NCI-H2196 (cell line): ENCODE measurements at regions not wholly inside any gene's neighbourhood (a gene's known extent, or its start where the extent isn't known, plus 50 kb on each side); places are given as distances from the start of the nearest gene placed in this dataset.
"Not testable (repeated sequence)": the region's sequence is repeated elsewhere in the genome, so short reads cannot be mapped to it uniquely, and the experiment has no call there.

Source experiments
- DNase-seq: peaks from one replicate; lab custom pipeline; 2025; ENCODE audit not compliant: unreplicated experiment; lab: John Stamatoyannopoulos, UW

GRCh38 chr22:22716136-22716665, 71.8 kb downstream of the GGTLC2 start:
- DNase-seq = no peak

GRCh38 chr22:22717664-22718063, 73.2 kb downstream of the GGTLC2 start:
- DNase-seq = no peak

- no peak for DNase-seq
These were observed 75.8 kb downstream of the GGTLC2 start for GRCh38 chr22:22720201-22720723.

DNA sequence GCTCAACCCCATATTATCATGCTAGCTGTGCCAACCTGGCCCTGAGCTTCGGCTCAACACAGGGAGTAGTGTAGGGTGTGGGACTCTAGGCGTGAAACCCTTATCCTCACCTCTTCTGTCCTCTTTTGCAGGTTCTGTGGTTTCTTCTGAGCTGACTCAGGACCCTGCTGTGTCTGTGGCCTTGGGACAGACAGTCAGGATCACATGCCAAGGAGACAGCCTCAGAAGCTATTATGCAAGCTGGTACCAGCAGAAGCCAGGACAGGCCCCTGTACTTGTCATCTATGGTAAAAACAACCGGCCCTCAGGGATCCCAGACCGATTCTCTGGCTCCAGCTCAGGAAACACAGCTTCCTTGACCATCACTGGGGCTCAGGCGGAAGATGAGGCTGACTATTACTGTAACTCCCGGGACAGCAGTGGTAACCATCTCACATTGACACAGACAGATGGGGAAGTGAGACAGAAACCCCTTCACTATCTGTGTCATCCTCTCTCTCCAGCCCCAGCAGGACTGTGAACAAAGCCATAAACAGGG, 76.4 kb downstream of the GGTLC2 start:
- DNase-seq = no peak

GRCh38 chr22:22721681-22722354, 77.4 kb downstream of the GGTLC2 start:
- no peak for DNase-seq

- no peak for DNase-seq
These were observed 84.0 kb downstream of the GGTLC2 start for GRCh38 chr22:22728382-22728781.

- no peak for DNase-seq
These were observed 86.4 kb downstream of the GGTLC2 start for GRCh38 chr22:22730655-22731373.

DNA sequence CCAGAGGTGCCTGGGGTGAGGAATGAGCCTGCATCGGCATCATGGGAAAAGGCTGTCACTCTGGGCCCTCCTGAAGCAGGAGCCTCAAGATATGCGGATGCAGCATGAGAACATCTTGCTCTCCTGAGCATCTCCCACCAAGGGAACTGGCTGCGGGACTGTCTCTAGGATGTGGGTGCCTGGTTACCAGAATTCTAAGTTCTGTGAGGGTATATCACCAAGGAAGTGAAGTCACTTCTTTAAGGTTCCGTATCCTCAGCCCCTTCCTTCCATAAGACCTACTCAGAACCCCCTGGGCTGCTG, 86.9 kb downstream of the GGTLC2 start:
- no peak for DNase-seq

DNA sequence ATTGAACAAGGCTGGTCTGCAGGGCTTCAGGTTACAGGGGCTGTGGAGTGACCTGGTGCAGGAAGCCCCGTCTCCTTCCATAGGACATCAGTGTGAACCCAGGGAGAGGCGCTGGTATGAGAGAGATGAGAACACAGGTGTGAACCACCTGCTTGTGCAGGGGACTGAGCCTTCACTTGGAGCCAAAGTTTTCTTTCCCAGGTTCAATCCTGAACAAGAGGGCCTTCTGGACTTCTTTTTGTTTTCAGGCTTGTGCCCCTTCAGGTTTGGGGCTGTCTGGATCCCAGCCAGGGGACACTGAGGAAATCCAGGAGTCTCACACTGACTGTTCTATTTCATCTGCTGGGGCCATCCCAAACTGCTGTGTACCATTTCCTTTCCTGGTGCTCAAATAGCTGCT, 88.6 kb downstream of the GGTLC2 start:
- DNase-seq = not testable (repeated sequence)

DNA sequence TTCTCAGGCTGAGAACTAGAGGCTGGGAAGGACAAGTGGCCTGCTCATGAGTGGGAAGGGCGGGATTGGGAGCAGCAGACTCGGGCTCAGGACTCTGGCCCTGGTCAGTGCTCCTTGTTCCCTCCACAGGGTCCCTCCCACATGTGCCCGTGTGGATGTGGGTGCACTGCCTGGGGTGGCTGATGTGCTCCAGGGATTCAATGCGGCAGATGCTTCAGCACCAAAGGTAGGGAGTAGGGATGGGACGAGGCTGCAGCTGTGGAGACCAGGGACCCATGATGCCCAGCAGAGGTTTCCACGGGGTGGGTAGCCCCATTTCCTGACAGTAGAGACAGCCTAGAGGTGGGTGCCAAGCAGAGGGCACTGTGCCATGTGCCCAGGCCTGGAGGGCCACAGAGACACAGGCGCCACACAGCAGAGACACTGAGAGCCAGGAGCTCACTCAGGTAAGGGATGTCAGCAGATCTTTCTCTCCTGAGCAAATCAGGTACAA, 89.5 kb downstream of the GGTLC2 start:
- DNase-seq = no peak

DNA sequence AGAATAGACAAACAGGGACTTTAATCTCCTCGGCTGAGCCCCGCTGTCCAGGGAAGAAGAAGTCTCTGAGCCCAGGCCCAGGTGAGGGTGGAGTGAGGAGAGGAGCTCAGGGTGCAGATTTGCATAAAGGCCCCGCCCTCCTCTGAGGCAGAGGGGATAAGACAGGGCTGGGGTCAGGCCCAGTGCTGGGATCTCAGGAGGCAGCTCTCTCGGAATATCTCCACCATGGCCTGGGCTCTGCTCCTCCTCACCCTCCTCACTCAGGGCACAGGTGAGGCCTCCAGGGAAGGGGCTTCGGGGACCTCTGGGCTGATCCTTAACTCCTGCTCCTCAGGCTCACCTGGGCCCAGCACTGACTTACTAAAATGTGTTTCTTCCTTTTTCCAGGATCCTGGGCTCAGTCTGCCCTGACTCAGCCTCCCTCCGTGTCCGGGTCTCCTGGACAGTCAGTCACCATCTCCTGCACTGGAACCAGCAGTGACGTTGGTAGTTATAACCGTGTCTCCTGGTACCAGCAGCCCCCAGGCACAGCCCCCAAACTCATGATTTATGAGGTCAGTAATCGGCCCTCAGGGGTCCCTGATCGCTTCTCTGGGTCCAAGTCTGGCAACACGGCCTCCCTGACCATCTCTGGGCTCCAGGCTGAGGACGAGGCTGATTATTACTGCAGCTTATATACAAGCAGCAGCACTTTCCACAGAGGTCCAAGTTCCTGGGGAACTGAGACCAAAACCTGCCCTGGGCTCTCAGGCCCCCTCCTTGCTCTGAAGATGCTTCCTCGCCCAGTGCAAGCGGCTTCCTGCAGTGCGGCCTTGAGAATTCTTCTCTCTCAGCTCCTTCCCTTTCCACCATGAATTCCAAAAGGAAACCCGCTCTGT, 90.2 kb downstream of the GGTLC2 start:
- not testable (repeated sequence) for DNase-seq

GRCh38 chr22:22735276-22735675, 90.9 kb downstream of the GGTLC2 start:
- DNase-seq = not testable (repeated sequence)

DNA sequence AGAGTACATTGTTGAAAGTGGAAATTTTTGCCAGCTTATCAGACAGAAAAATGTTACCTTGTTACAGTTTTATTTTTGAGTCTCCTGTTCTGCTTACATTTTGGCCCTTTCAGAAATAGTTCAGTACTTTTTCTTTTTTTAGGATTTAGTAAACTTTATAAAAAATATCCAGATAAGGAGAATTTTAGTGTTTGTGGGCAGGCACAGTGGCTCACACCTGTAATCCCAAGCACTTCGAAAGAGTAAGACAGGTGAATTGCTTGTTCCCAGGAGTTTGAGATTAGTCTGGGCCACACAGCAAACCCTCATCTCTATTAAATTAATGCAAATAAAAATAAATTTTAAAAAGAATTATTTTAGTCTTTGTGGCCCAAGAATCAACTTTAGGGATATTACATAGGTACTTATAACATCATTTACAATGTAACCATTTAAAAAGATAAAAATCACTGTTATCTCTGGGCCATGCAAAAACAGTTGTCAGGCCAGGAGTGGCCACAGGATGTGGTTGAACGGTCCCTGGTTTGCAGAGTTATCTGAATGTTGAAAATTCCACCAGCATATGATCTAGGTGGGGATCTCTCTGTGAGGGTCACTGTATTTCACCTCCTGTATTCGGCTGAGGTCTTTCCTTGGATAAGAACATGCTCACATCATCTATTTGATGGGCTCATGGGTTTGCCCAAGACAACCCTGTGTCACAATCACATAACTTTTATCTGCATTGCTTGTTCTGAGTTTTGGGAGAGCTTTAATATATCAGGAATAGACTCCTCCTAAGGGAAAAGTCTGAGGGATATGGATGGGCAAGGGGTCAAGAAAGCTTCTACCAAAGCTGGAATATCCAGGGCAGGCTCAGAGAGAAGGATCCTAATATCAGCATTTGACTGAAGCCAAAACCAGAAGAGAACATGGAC, 91.5 kb downstream of the GGTLC2 start:
- no peak for DNase-seq

- no peak for DNase-seq
These were observed 93.2 kb downstream of the GGTLC2 start for GRCh38 chr22:22737590-22737989.

GRCh38 chr22:22738959-22739585, 94.7 kb downstream of the GGTLC2 start:
- DNase-seq = no peak

- no peak for DNase-seq
These were observed 96.3 kb downstream of the GGTLC2 start for GRCh38 chr22:22740560-22741276.

DNA sequence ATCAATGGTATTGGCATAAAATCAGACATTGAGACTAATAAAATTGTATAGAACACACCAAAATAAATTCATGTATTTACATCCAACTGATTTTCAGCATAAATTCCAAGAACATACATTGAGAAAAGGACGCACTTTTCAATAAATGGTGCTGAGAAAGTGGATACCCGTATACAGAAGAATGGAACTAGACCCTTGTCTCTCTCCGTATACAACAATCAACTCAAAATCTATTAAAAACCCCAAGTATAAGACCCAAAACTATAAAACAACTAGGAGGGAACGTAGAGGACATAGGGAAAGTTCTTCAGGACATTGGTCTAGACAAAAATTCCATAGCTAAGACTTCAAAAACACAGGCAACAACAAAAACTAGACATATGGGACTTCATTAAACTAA, 97.4 kb downstream of the GGTLC2 start:
- no peak for DNase-seq

DNA sequence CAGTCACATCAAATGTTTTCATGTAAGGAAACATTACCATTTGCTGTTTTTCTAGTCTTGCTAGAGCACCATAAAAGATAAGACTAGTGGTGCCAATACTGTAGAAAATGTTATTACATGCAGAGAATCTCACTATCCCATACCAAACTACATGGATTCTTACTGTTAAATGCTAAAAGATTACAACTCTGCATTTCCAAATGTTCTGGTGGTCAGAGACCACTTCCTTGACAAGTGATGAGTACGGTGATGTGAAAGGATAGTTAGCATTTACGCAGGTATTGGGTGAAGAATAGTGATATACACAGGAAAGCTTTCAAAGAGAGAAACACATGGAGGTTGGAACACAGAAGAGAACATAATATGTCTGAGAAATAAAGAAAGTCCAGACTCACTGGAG, 98.2 kb downstream of the GGTLC2 start:
- no peak for DNase-seq
